ENCODE measurements at regions not wholly inside any gene's neighbourhood (a gene's known extent, or its start where the extent isn't known, plus 50 kb on each side); places are given as distances from the start of the nearest gene placed in this dataset.

- H3K9ac ChIP-seq (ENCODE audit: low read length) = no peak overlapping the region
- peaks cover 36% of the 10 kb centered on the region for H3K4me1 ChIP-seq (ENCODE audit: control insufficient read depth, insufficient read depth, low read length)
- H3K9me3 ChIP-seq (ENCODE audit: control insufficient read depth, insufficient read depth, low read depth, low read length) = no peaks in the 10 kb centered on the region
- no peaks in the 10 kb centered on the region for H3K36me3 ChIP-seq (ENCODE audit: control insufficient read depth, insufficient read depth, low read length)
- H3K27me3 ChIP-seq (ENCODE audit: control insufficient read depth, insufficient read depth, low read length) = no peaks in the 10 kb centered on the region; the same call in 1 of the 2 replicates
- no peak overlapping the region for H3K4me3 ChIP-seq (ENCODE audit: low read depth, low read length)
- H3K27ac ChIP-seq (ENCODE audit: low read depth, low read length) = no peak overlapping the region
Measured at GRCh38 chr2:5978131-5978751, 286.1 kb downstream of the SOX11 start.

- Histone ChIP-seq H3K4me1 (ENCODE audit: control insufficient read depth, insufficient read depth, low read length) (peaks cover 24% of the 10 kb centered on the region), H3K9ac (ENCODE audit: low read length) (no peak overlapping the region), H3K9me3 (ENCODE audit: control insufficient read depth, insufficient read depth, low read depth, low read length) (no peaks in the 10 kb centered on the region), H3K27ac (ENCODE audit: low read depth, low read length) (no peak overlapping the region), H3K4me3 (ENCODE audit: low read depth, low read length) (no peak overlapping the region), H3K27me3 (ENCODE audit: control insufficient read depth, insufficient read depth, low read length) (no peaks in the 10 kb centered on the region; the same call in 1 of the 2 replicates), H3K36me3 (ENCODE audit: control insufficient read depth, insufficient read depth, low read length) (no peaks in the 10 kb centered on the region)
Measured at GRCh38 chr2:5980450-5981190, 288.4 kb downstream of the SOX11 start.

DNA sequence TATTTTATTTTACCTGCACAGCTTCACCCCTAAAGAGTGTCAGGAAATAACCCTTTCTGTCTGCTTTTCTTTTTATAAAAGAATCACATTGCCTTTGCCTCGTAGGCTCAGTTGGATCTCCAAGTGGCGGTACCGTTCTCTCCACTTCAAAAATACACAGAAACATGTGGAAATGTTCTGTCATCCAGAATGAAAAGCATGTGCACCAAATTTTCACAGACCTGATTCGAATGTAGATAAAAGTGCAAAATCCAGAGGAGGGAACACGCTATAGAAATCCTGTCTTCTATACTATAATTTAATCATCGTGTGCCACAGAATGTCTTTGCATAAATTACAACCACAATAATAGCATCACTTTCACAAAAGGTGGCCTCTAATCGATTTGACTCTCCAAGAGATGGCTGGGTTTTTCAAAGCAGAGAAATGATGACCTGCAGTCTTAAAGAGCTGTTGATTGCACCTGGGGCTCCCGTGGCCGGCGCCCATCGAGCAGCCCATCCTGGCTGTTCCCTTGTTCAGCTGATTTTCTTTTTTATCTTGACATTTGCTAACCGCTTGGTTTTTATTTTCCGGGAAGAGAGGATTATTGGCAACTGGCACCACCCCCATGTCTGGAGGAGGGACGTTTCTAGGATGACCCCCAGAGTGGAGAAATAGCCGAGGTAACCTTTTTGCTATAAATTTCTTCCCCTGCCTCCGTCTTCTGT is 290.2 kb downstream of the SOX11 start:
- Histone ChIP-seq H3K9me3 (ENCODE audit: control insufficient read depth, insufficient read depth, low read depth, low read length) (no peaks in the 10 kb centered on the region), H3K9ac (ENCODE audit: low read length) (no peak overlapping the region), H3K27ac (ENCODE audit: low read depth, low read length) (no peak overlapping the region), H3K36me3 (ENCODE audit: control insufficient read depth, insufficient read depth, low read length) (no peaks in the 10 kb centered on the region), H3K4me3 (ENCODE audit: low read depth, low read length) (peak overlapping the region; percentile 44; the same call in 1 of the 2 replicates), H3K4me1 (ENCODE audit: control insufficient read depth, insufficient read depth, low read length) (peaks cover 13% of the 10 kb centered on the region), H3K27me3 (ENCODE audit: control insufficient read depth, insufficient read depth, low read length) (no peaks in the 10 kb centered on the region; the same call in 1 of the 2 replicates)

GRCh38 chr2:5982903-5983265 is 290.7 kb downstream of the SOX11 start:
- peaks cover 13% of the 10 kb centered on the region for H3K4me1 ChIP-seq (ENCODE audit: control insufficient read depth, insufficient read depth, low read length)
- H3K4me3 ChIP-seq (ENCODE audit: low read depth, low read length) = no peak overlapping the region
- H3K27me3 ChIP-seq (ENCODE audit: control insufficient read depth, insufficient read depth, low read length) = no peaks in the 10 kb centered on the region; the same call in 1 of the 2 replicates
- H3K9me3 ChIP-seq (ENCODE audit: control insufficient read depth, insufficient read depth, low read depth, low read length) = no peaks in the 10 kb centered on the region
- no peak overlapping the region for H3K9ac ChIP-seq (ENCODE audit: low read length)
- H3K36me3 ChIP-seq (ENCODE audit: control insufficient read depth, insufficient read depth, low read length) = no peaks in the 10 kb centered on the region
- H3K27ac ChIP-seq (ENCODE audit: low read depth, low read length) = no peak overlapping the region

DNA sequence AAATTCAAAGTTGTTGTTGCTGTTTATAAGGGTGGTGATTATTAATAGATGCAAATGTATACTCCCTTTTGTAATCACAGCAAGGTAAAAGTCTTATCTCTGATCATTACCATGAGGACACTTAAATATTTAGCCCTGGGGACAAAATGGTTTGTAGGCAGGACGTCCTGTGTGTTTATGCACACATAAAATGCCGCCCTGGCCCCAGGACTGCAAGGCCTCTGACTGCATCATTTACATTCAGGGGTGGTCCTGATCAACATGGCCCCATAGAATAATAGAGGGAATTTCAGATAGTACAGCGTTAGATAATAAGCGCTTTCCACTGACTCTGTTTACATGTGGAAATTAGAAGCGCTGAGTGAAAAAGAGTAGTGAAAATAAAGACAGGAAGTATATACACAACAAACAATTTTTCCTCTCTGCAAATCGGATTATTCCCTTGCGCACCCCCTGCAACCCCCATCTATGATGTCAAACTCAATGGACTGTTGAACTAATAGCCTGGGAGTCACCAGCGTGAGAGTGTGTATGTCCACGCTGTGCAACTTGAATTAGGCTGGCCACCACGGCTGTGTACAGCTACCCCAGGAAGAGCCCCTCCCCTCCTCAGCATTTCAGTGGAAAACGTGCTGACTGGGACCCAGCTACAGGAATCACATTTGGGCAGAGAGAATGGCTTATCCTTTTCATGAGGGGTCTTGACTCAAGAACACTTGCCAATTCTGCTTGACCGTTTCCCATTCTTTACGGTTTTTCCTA is 291.5 kb downstream of the SOX11 start:
- H3K36me3 ChIP-seq (ENCODE audit: control insufficient read depth, insufficient read depth, low read length) = no peaks in the 10 kb centered on the region
- no peaks in the 10 kb centered on the region for H3K9me3 ChIP-seq (ENCODE audit: control insufficient read depth, insufficient read depth, low read depth, low read length)
- no peaks in the 10 kb centered on the region; the same call in 1 of the 2 replicates for H3K27me3 ChIP-seq (ENCODE audit: control insufficient read depth, insufficient read depth, low read length)
- H3K4me1 ChIP-seq (ENCODE audit: control insufficient read depth, insufficient read depth, low read length) = peaks cover 13% of the 10 kb centered on the region
- H3K4me3 ChIP-seq (ENCODE audit: low read depth, low read length) = no peak overlapping the region
- no peak overlapping the region for H3K27ac ChIP-seq (ENCODE audit: low read depth, low read length)
- no peak overlapping the region for H3K9ac ChIP-seq (ENCODE audit: low read length)

GRCh38 chr2:5984273-5984655 is 292.1 kb downstream of the SOX11 start:
- H3K9me3 ChIP-seq (ENCODE audit: control insufficient read depth, insufficient read depth, low read depth, low read length) = no peaks in the 10 kb centered on the region
- H3K27ac ChIP-seq (ENCODE audit: low read depth, low read length) = no peak overlapping the region
- no peak overlapping the region for H3K9ac ChIP-seq (ENCODE audit: low read length)
- H3K4me3 ChIP-seq (ENCODE audit: low read depth, low read length) = no peak overlapping the region
- H3K36me3 ChIP-seq (ENCODE audit: control insufficient read depth, insufficient read depth, low read length) = no peaks in the 10 kb centered on the region
- H3K4me1 ChIP-seq (ENCODE audit: control insufficient read depth, insufficient read depth, low read length) = peaks cover 13% of the 10 kb centered on the region
- no peaks in the 10 kb centered on the region; the same call in 1 of the 2 replicates for H3K27me3 ChIP-seq (ENCODE audit: control insufficient read depth, insufficient read depth, low read length)

- H3K4me1 ChIP-seq (ENCODE audit: control insufficient read depth, insufficient read depth, low read length) = peaks cover 13% of the 10 kb centered on the region
- H3K27me3 ChIP-seq (ENCODE audit: control insufficient read depth, insufficient read depth, low read length) = no peaks in the 10 kb centered on the region; the same call in 1 of the 2 replicates
- H3K4me3 ChIP-seq (ENCODE audit: low read depth, low read length) = no peak overlapping the region
- no peaks in the 10 kb centered on the region for H3K36me3 ChIP-seq (ENCODE audit: control insufficient read depth, insufficient read depth, low read length)
- no peaks in the 10 kb centered on the region for H3K9me3 ChIP-seq (ENCODE audit: control insufficient read depth, insufficient read depth, low read depth, low read length)
- H3K9ac ChIP-seq (ENCODE audit: low read length) = no peak overlapping the region
- no peak overlapping the region for H3K27ac ChIP-seq (ENCODE audit: low read depth, low read length)
Measured at GRCh38 chr2:5984946-5985345, 292.8 kb downstream of the SOX11 start.

DNA sequence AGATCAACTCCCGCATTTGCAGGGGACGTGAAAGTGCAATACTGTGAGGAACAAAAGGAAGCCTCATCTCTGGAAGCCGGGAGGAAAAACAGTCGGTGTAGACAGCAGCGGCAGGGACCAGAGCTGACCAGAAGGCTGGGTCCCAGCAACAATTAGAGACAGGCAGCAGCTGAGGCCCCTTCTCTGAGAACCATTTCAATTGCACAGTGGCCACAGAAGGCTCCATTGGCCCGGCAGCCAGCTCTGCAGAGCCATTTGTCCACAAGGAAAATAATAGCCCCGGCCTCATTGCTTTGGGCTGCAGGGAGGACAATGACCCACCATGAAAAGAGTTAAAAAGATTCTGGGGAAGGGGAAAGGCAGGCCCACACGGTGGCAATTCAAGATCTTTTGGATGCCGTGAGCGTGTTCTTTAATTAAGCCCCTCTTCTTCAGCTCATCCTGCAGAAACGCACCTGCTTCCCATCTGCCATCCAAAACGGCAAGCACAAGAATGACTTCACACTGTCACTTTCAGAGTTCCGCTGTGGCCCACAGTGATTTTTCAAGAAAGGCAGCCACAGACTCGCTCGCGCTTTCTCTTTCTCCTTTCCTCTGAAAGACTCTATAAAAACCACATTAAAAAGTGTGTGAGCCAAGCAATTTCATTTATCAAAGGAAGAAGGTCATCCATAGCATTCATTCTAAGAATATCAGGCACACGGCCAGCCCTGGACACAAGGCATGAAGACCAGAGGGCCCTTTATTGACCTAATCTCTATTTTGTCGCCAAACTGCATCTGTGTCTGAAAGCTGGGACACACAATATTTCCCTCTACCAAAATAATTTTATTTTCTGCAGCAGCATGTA is 293.6 kb downstream of the SOX11 start:
- no peaks in the 10 kb centered on the region for H3K9me3 ChIP-seq (ENCODE audit: control insufficient read depth, insufficient read depth, low read depth, low read length)
- H3K36me3 ChIP-seq (ENCODE audit: control insufficient read depth, insufficient read depth, low read length) = no peaks in the 10 kb centered on the region
- peaks cover 13% of the 10 kb centered on the region for H3K4me1 ChIP-seq (ENCODE audit: control insufficient read depth, insufficient read depth, low read length)
- H3K27me3 ChIP-seq (ENCODE audit: control insufficient read depth, insufficient read depth, low read length) = no peaks in the 10 kb centered on the region; the same call in 1 of the 2 replicates
- no peak overlapping the region for H3K27ac ChIP-seq (ENCODE audit: low read depth, low read length)
- no peak overlapping the region for H3K9ac ChIP-seq (ENCODE audit: low read length)
- H3K4me3 ChIP-seq (ENCODE audit: low read depth, low read length) = no peak overlapping the region

- Histone ChIP-seq H3K36me3 (ENCODE audit: control insufficient read depth, insufficient read depth, low read length) (no peaks in the 10 kb centered on the region), H3K9ac (ENCODE audit: low read length) (no peak overlapping the region), H3K4me3 (ENCODE audit: low read depth, low read length) (no peak overlapping the region), H3K9me3 (ENCODE audit: control insufficient read depth, insufficient read depth, low read depth, low read length) (no peaks in the 10 kb centered on the region), H3K4me1 (ENCODE audit: control insufficient read depth, insufficient read depth, low read length) (peaks cover 6% of the 10 kb centered on the region; the same call in 1 of the 2 replicates), H3K27ac (ENCODE audit: low read depth, low read length) (no peak overlapping the region), H3K27me3 (ENCODE audit: control insufficient read depth, insufficient read depth, low read length) (no peaks in the 10 kb centered on the region; the same call in 1 of the 2 replicates)
Measured at GRCh38 chr2:5986801-5987787, 294.9 kb downstream of the SOX11 start.
